ENCODE measurements at regions not wholly inside any gene's neighbourhood (a gene's known extent, or its start where the extent isn't known, plus 50 kb on each side); places are given as distances from the start of the nearest gene placed in this dataset.

GRCh38 chr13:63490149-63490548 lies 2074.5 kb upstream of the PCDH20 start:
- Histone ChIP-seq H3K27me3 (replicated peaks in 1 of 2; ENCODE audit: control insufficient read depth in 2 of 2, insufficient read depth in 2 of 2, low read length in 1 of 2) (no peaks in the 10 kb centered on the region), H2AFZ (ENCODE audit: control insufficient read depth, low read depth, low read length) (no peak overlapping the region), H3K4me2 (ENCODE audit: control insufficient read depth, insufficient read depth) (no peak overlapping the region), H3K79me2 (ENCODE audit: control insufficient read depth, insufficient read depth, low read length) (no peaks in the 10 kb centered on the region), H3K36me3 (ENCODE audit: control insufficient read depth in 2 of 2, insufficient read depth in 2 of 2, low read length in 1 of 2) (no peaks in the 10 kb centered on the region), H3K27ac (ENCODE audit: control insufficient read depth, insufficient read depth) (no peak overlapping the region), H3K9me3 (replicated peaks; ENCODE audit: control insufficient read depth, insufficient read depth, low read length) (no peaks in the 10 kb centered on the region), H3K4me3 (no peak overlapping the region), H3K9ac (ENCODE audit: control insufficient read depth, insufficient read depth, low read length) (no peak overlapping the region), H4K20me1 (ENCODE audit: control insufficient read depth, insufficient read depth) (no peaks in the 10 kb centered on the region), H3K4me1 (ENCODE audit: control insufficient read depth, insufficient read depth, low read length) (no peaks in the 10 kb centered on the region)
- intact Hi-C loops (cut with micrococcal nuclease; ENCODE audit: unreplicated experiment) (no loop called here), in situ Hi-C loops (cut with MboI) (no loop called here)
- POLR2A ChIA-PET = no interaction called here
- no peak for ATAC-seq
- SMC1A ChIA-PET (ENCODE audit: uncharacterized antibody, unreplicated experiment) = no interaction called here
- CTCF ChIA-PET = no interaction called here
- RAD21 ChIA-PET (ENCODE audit: unreplicated experiment) = no interaction called here
- no peak for FAIRE-seq
- 3% methylated on average over 1 of the region's 1 CpG for WGBS (ENCODE audit: insufficient coverage, insufficient replicate concordance, low lambda C conversion rate, missing lambda C conversion rate)
- BruUV-seq (replicated peaks) = no TSS peak
- TF ChIP-seq STAT3 (IDR thresholded peaks at IDR 0.05; ENCODE audit: low read depth, low read length) (no peak), ZNF592 (IDR thresholded peaks at IDR 0.05) (no peak), MEF2A (IDR thresholded peaks at IDR 0.05; ENCODE audit: insufficient read depth, low read depth, low read length) (no peak), NFYB (IDR thresholded peaks at IDR 0.05; ENCODE audit: insufficient read depth, low read depth, low read length) (no peak), CREB1 (IDR thresholded peaks at IDR 0.05; ENCODE audit: low read depth) (no peak), SIX5 (IDR thresholded peaks at IDR 0.05; ENCODE audit: low read depth, low read length, severe bottlenecking) (no peak), MXI1 (IDR thresholded peaks at IDR 0.05; ENCODE audit: low read depth, low read length) (no peak), IRF3 (IDR thresholded peaks at IDR 0.05) (no peak), PML (IDR thresholded peaks at IDR 0.05; ENCODE audit: low read length) (no peak), CUX1 (IDR thresholded peaks at IDR 0.05; ENCODE audit: insufficient replicate concordance, low read depth, low read length) (no peak), ZNF274 (IDR thresholded peaks at IDR 0.05; ENCODE audit: insufficient read depth, insufficient read length) (no peak), ATF2 (IDR thresholded peaks at IDR 0.05; ENCODE audit: low read length) (no peak), RB1 (IDR thresholded peaks at IDR 0.05; ENCODE audit: borderline replicate concordance) (no peak)
- no peak for DNase-seq (ENCODE audit: low read depth, low spot score)
